Type B pancreatic cell (in vitro differentiated cells): ENCODE measurements at regions not wholly inside any gene's neighbourhood (a gene's known extent, or its start where the extent isn't known, plus 50 kb on each side); places are given as distances from the start of the nearest gene placed in this dataset.

ENCODE experiments used
- DNase-seq: peaks from one replicate; pipeline ENCODE4 v3.0.0; 2021; ENCODE audit warnings: mixed read lengths; ENCODE audit not compliant: unreplicated experiment; ENCODE audit errors: extremely low spot score
- H3K27ac Mint-ChIP-seq: 2 replicates; pipeline ENCODE4 v1.8.0; 2021; ENCODE audit warnings: mild to moderate bottlenecking, mixed read lengths
- H3K27me3 Mint-ChIP-seq: 2 replicates; pipeline ENCODE4 v1.8.0; 2021; ENCODE audit warnings: mixed read lengths
- H3K36me3 Mint-ChIP-seq: 2 replicates; pipeline ENCODE4 v1.8.0; 2021; ENCODE audit warnings: mixed read lengths
- H3K4me1 Mint-ChIP-seq: one replicate; pipeline ENCODE4 v1.8.0; 2021; ENCODE audit warnings: mixed read lengths; ENCODE audit not compliant: unreplicated experiment
- H3K4me3 Mint-ChIP-seq: 2 replicates; pipeline ENCODE4 v1.8.0; 2021; ENCODE audit warnings: mild to moderate bottlenecking, mixed read lengths
- H3K9me3 Mint-ChIP-seq: 2 replicates; pipeline ENCODE4 v1.8.0; 2021; ENCODE audit warnings: mixed read lengths
- TF ChIP-seq, protein P1 (sequence below): fragments of 200-600 bp; sonication (generic); conservative IDR thresholded peaks from 2 replicates; pipeline ENCODE4 v1.5.0; 2021; ENCODE audit warnings: antibody characterized with exemption, mild to moderate bottlenecking

DNA sequence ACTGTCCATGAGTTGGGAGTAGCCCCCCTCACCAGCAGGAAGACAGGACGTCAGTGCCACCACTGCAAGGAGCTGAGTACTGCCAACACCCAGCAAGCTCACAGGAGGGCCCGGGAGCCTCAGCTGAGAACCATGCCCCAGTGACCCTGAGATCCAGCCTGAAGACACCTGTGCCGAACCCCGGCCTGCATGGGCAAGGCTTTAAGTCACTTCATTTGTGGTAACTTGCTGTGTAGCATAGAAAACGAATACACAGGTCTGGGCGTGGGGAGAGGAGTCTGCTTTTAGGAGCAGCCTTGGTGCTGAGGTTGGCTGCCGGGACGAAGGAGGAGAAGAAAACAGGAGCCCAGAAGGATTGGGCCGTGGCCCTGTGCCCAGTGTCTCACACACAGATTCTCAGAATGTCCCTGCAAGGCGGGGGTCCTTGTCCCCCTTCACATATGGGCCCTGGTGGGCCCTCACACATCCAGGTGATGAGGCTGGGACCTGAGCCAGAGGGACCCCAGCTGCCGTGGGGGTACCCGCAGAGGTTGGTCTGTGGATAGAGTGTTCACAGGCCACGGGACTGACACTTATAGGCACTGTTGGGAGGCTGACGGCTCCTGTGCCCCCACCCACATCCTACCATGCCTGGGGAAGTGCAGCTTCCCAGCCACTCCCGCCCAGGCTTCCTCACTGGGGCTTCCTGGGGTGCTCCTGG is 85.3 kb downstream of the PLXNA1 start:
- TF ChIP-seq, protein P1, sequence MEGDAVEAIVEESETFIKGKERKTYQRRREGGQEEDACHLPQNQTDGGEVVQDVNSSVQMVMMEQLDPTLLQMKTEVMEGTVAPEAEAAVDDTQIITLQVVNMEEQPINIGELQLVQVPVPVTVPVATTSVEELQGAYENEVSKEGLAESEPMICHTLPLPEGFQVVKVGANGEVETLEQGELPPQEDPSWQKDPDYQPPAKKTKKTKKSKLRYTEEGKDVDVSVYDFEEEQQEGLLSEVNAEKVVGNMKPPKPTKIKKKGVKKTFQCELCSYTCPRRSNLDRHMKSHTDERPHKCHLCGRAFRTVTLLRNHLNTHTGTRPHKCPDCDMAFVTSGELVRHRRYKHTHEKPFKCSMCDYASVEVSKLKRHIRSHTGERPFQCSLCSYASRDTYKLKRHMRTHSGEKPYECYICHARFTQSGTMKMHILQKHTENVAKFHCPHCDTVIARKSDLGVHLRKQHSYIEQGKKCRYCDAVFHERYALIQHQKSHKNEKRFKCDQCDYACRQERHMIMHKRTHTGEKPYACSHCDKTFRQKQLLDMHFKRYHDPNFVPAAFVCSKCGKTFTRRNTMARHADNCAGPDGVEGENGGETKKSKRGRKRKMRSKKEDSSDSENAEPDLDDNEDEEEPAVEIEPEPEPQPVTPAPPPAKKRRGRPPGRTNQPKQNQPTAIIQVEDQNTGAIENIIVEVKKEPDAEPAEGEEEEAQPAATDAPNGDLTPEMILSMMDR, result no peak
- peaks cover 4% of the 10 kb centered on the region for H3K4me1 Mint-ChIP-seq
- DNase-seq, result no peak
- H3K27ac Mint-ChIP-seq, result no peak overlapping the region
- H3K9me3 Mint-ChIP-seq, result no peaks in the 10 kb centered on the region
- no peak overlapping the region for H3K4me3 Mint-ChIP-seq
- H3K36me3 Mint-ChIP-seq, result no peaks in the 10 kb centered on the region
- H3K27me3 Mint-ChIP-seq, result no peaks in the 10 kb centered on the region

DNA sequence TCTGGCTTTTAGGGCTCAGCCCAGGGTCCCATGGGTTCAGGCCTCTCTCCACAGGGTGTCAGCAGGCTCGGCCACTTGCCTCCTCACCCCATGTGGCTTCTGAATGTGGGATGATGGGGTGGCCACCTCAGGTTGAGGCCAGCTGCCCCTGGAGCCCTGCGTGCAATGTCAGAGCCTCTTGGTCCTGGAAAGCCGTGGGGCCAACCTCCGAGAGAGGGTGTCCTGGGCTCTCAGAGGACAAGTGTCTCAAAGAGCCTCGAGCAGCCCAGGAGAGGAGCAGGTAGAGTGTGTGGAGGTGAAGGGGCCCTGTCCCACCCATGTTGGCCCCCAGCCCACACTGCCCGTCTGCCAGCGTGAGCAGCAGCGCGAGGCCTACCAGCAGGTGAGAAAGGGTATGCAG is 86.0 kb downstream of the PLXNA1 start:
- TF ChIP-seq, protein P1, result no peak
- Mint-ChIP-seq H3K9me3 (no peaks in the 10 kb centered on the region), H3K36me3 (no peaks in the 10 kb centered on the region), H3K4me1 (peaks cover 7% of the 10 kb centered on the region), H3K27me3 (no peaks in the 10 kb centered on the region), H3K27ac (no peak overlapping the region), H3K4me3 (no peak overlapping the region)
- no peak for DNase-seq

DNA sequence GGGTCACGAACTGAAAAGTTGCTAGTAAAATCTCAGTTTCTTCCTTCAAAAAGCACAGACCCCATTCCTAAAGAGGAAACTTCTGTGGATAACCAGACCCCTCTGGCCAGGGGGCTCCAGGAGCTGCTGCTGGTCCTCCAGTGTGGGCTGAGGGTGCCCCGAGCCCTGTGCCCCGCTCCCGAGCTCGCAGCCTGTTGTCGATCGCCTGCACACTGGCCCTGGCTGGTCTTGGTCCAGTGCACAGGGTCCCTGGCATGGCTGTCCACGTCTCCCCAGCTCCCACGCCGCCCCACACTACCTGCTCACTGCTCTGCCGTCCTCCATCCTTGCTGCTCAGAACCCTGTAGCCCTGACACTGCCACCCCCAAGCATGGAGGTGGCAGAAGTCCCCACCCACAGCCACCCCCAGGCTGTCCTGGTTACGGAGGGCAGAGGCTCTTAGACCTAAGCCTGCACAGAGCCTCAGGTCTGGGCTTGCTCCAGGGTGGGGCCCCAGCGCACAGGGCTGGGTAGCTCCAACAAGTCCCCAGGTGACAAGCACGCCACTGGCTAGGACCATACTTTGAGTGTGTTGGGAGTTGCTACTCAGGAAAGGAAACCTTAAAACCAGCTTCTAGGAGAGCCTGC is 87.0 kb downstream of the PLXNA1 start:
- H3K27me3 Mint-ChIP-seq, result no peaks in the 10 kb centered on the region
- H3K9me3 Mint-ChIP-seq, result no peaks in the 10 kb centered on the region
- TF ChIP-seq, protein P1, result no peak
- H3K4me3 Mint-ChIP-seq, result no peak overlapping the region
- no peaks in the 10 kb centered on the region for H3K36me3 Mint-ChIP-seq
- H3K4me1 Mint-ChIP-seq, result peaks cover 15% of the 10 kb centered on the region
- no peak for DNase-seq
- H3K27ac Mint-ChIP-seq, result no peak overlapping the region

DNA sequence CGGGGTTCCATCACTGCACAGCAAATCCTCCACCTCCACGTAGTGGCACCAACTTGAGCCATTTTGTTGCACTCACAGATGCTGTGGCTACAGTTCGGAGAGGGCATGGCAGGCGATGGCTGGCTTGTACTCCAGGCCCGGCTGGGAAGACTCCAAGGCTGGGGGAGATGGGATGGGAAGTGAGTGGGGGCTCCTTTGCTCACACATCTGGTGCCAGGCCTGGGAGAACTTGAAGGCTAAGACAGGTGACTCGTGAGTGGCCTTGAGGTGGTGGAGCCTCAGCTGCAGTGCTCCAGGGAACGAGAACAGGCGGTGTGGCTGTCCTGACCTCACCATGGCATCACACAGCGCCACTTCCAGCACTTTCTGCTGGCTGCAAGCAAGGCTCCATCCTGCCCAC is 87.9 kb downstream of the PLXNA1 start:
- no peaks in the 10 kb centered on the region for H3K36me3 Mint-ChIP-seq

DNA sequence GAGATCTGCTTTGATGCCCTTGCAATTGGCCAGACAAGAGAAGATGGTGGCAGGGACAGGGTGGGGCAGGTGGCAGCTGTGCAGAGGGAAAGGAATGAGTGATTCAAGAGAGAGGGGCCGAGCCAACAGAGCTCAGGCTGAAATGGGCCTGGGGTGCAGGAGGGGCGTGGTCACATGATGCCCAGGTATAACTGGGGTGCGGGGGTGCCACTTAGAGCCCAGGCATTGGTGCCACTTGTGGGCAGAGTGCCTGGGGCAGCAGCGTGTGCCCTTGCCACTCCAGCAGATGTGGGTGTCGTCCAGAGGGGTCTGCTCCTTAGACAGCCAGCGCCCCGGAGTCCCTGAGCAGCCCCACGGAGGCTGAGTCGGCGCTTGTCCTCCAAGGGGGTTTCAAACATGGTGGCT is 88.7 kb downstream of the PLXNA1 start:
- H3K27ac Mint-ChIP-seq, result no peak overlapping the region
- H3K27me3 Mint-ChIP-seq, result no peaks in the 10 kb centered on the region
- TF ChIP-seq, protein P1, result no peak
- peaks cover 17% of the 10 kb centered on the region for H3K4me1 Mint-ChIP-seq
- peaks cover 10% of the 10 kb centered on the region for H3K9me3 Mint-ChIP-seq
- DNase-seq, result no peak
- H3K4me3 Mint-ChIP-seq, result no peak overlapping the region
- no peaks in the 10 kb centered on the region for H3K36me3 Mint-ChIP-seq

More for the DNA sequence above, 87.9 kb downstream of the PLXNA1 start:
- DNase-seq, result no peak
- Mint-ChIP-seq H3K27ac (no peak overlapping the region), H3K27me3 (no peaks in the 10 kb centered on the region), H3K9me3 (peaks cover 8% of the 10 kb centered on the region), H3K4me3 (no peak overlapping the region), H3K4me1 (peaks cover 17% of the 10 kb centered on the region)
- TF ChIP-seq, protein P1, result no peak
